ENCODE measurements at regions not wholly inside any gene's neighbourhood (a gene's known extent, or its start where the extent isn't known, plus 50 kb on each side); places are given as distances from the start of the nearest gene placed in this dataset.

DNA sequence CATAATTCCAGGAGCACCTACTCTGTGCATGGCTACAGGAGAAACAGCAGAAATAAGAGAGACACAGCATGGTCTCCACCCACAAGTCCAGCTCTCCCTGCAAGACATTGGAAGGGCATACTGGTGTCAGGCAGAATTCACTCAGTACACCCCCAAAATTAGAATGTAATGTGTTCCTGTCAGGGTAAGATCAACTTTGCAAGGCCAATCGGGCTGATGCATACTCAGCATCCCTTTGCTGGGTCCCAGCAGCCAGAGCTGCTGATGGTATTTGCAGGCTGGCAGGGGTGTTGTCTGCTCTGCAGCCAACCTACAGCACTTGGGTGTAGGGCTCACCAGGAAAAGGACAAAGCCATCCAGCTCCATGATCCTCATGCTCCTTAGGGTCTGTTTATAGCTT is 295.4 kb upstream of the STS start:
- no peaks in the 10 kb centered on the region for H3K4me1 ChIP-seq (ENCODE audit: control insufficient read depth in 1 of 2, extremely low read depth in 1 of 2, insufficient read depth in 2 of 2, low read length in 2 of 2)
- no peak overlapping the region for H3K27ac ChIP-seq (ENCODE audit: low read length)
- ChIA-PET POLR2A (no interaction called here), CTCF (no interaction called here)
- Mint-ChIP-seq H3K9me3 (peaks cover 0 to 5% (median 0%) of the 10 kb centered on the region in 3 donors), H3K27me3 (no peaks in the 10 kb centered on the region), H3K4me3 (no peak overlapping the region), H3K36me3 (no peaks in the 10 kb centered on the region), H3K27ac (no peak overlapping the region), H3K4me1 (no peaks in the 10 kb centered on the region)
- DNase-seq = no peak
- H3K36me3 ChIP-seq (ENCODE audit: control insufficient read depth in 2 of 2, extremely low read depth in 1 of 2, insufficient read depth in 1 of 2, low read length in 1 of 2) = no peaks in the 10 kb centered on the region
- H3K27me3 ChIP-seq (replicated peaks in 1 of 2; ENCODE audit: control insufficient read depth in 2 of 2, extremely low read depth in 1 of 2, insufficient read depth in 2 of 2, low read length in 1 of 2) = no peaks in the 10 kb centered on the region
- H3K9me3 ChIP-seq = no peaks in the 10 kb centered on the region
- WGBS (ENCODE audit: insufficient coverage) = no CpG with 5 or more reads among the region's 1 CpG
- ATAC-seq (replicated peaks in 1 of 4) = no peak
- no peak overlapping the region for H3K4me3 ChIP-seq (ENCODE audit: control insufficient read depth in 1 of 2, extremely low read depth in 1 of 2, low read length in 1 of 2)

DNA sequence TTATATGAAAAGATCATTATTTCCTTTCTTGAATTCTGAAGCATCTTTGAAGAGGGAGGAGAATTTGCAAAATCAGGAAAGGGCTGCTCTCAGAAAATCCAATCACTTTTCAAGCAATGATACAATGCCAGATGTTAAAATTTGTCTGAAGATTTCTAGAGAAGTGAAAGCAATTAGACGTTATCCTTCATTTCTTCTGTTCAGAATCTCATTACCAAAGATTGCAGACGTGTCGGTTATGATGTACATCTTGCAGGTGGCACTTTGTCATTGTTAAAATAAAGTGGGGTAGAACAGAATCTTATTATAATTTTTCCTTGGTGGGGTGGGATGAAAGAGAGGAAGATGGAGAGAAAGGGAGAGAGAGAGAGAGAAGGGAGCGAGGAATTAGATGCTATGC is 296.4 kb upstream of the STS start:
- ATAC-seq (replicated peaks in 1 of 4) (no peak), DNase-seq (no peak)
- WGBS (ENCODE audit: insufficient coverage) = no CpG with 5 or more reads among the region's 4 CpGs
- H3K27ac ChIP-seq (ENCODE audit: low read length) = no peak overlapping the region
- Mint-ChIP-seq H3K36me3 (no peaks in the 10 kb centered on the region), H3K4me1 (no peaks in the 10 kb centered on the region), H3K27me3 (no peaks in the 10 kb centered on the region), H3K4me3 (no peak overlapping the region), H3K9me3 (peaks cover 0 to 5% (median 0%) of the 10 kb centered on the region in 3 donors), H3K27ac (no peak overlapping the region)
- ChIA-PET CTCF (no interaction called here), POLR2A (no interaction called here)
- no peak overlapping the region for H3K4me3 ChIP-seq (ENCODE audit: control insufficient read depth in 1 of 2, extremely low read depth in 1 of 2, low read length in 1 of 2)
- no peaks in the 10 kb centered on the region for H3K9me3 ChIP-seq
- no peaks in the 10 kb centered on the region for H3K4me1 ChIP-seq (ENCODE audit: control insufficient read depth in 1 of 2, extremely low read depth in 1 of 2, insufficient read depth in 2 of 2, low read length in 2 of 2)
- H3K36me3 ChIP-seq (ENCODE audit: control insufficient read depth in 2 of 2, extremely low read depth in 1 of 2, insufficient read depth in 1 of 2, low read length in 1 of 2) = no peaks in the 10 kb centered on the region
- H3K27me3 ChIP-seq (replicated peaks in 1 of 2; ENCODE audit: control insufficient read depth in 2 of 2, extremely low read depth in 1 of 2, insufficient read depth in 2 of 2, low read length in 1 of 2) = no peaks in the 10 kb centered on the region

DNA sequence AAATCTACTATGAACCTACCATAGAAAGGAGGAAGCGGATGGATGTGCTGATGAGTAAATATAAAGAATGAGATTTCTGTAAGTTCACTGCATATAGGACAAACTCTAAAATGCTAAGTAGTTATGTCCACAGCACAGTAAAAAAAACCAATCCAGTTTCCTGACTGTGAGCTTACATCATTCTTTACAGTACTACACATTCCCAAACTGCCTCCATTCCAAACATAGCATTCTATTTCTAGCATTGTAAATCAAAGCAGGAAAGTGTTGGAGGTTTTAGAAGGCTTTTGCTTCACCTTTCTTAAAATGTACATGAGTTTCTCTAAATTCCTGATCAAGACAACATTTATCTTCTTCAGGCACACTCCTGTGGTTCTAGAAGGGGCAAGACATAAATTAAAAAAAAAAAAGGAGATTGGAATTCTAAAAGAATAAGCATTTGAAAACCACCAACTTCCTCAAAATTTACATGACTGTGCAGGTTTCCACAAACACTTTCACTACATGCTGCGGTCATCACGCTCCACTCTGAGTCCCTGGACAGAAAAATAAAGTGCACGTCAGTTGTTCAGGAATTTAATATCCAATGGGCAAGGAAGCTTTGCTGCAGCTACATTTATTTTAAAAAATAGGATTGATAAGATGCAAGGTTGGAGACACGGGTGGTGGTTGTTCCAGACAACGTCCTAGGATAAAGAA is 297.6 kb upstream of the STS start:
- ChIA-PET CTCF (no interaction called here), POLR2A (no interaction called here)
- Histone ChIP-seq H3K36me3 (ENCODE audit: control insufficient read depth in 2 of 2, extremely low read depth in 1 of 2, insufficient read depth in 1 of 2, low read length in 1 of 2) (no peaks in the 10 kb centered on the region), H3K27me3 (replicated peaks in 1 of 2; ENCODE audit: control insufficient read depth in 2 of 2, extremely low read depth in 1 of 2, insufficient read depth in 2 of 2, low read length in 1 of 2) (no peaks in the 10 kb centered on the region), H3K4me1 (ENCODE audit: control insufficient read depth in 1 of 2, extremely low read depth in 1 of 2, insufficient read depth in 2 of 2, low read length in 2 of 2) (no peaks in the 10 kb centered on the region), H3K4me3 (ENCODE audit: control insufficient read depth in 1 of 2, extremely low read depth in 1 of 2, low read length in 1 of 2) (no peak overlapping the region), H3K9me3 (no peaks in the 10 kb centered on the region), H3K27ac (ENCODE audit: low read length) (no peak overlapping the region)
- H3K4me1 Mint-ChIP-seq = no peaks in the 10 kb centered on the region
- no peak overlapping the region for H3K4me3 Mint-ChIP-seq
- no CpG with 5 or more reads among the region's 6 CpGs for WGBS (ENCODE audit: insufficient coverage)
- no peak overlapping the region for H3K27ac Mint-ChIP-seq
- ATAC-seq (replicated peaks in 1 of 4) (no peak), DNase-seq (no peak)
- H3K9me3 Mint-ChIP-seq = peaks cover 0 to 5% (median 0%) of the 10 kb centered on the region in 3 donors
- H3K27me3 Mint-ChIP-seq = no peaks in the 10 kb centered on the region
- H3K36me3 Mint-ChIP-seq = no peaks in the 10 kb centered on the region

DNA sequence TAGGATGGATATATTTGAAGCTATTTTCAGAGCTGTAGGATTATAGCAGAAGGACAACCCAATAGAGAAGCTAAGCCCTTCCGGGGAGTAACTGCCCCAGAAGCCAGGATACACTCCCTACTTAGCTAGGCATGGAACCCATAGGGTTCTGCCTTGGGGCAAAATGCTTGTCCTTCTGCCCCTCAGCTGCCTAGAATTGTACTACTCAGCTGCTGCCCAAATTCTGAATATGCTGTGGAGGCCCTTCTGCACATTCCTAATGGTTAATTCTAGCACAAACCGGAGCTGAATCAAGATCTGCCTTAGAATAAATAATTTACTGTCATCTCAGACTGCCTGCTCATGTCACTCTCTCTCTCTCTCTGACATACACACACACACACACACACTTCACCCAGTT is 297.7 kb upstream of the VCX3A start:
- Histone ChIP-seq H3K27ac (ENCODE audit: low read length) (no peak overlapping the region), H3K36me3 (ENCODE audit: control insufficient read depth in 2 of 2, extremely low read depth in 1 of 2, insufficient read depth in 1 of 2, low read length in 1 of 2) (no peaks in the 10 kb centered on the region), H3K9me3 (no peaks in the 10 kb centered on the region), H3K27me3 (replicated peaks in 1 of 2; ENCODE audit: control insufficient read depth in 2 of 2, extremely low read depth in 1 of 2, insufficient read depth in 2 of 2, low read length in 1 of 2) (no peaks in the 10 kb centered on the region), H3K4me3 (ENCODE audit: control insufficient read depth in 1 of 2, extremely low read depth in 1 of 2, low read length in 1 of 2) (no peak overlapping the region), H3K4me1 (ENCODE audit: control insufficient read depth in 1 of 2, extremely low read depth in 1 of 2, insufficient read depth in 2 of 2, low read length in 2 of 2) (no peaks in the 10 kb centered on the region)
- POLR2A ChIA-PET = no interaction called here
- Mint-ChIP-seq H3K4me3 (no peak overlapping the region), H3K9me3 (peaks cover 0 to 4% (median 0%) of the 10 kb centered on the region in 3 donors), H3K36me3 (no peaks in the 10 kb centered on the region), H3K27ac (no peak overlapping the region), H3K27me3 (no peaks in the 10 kb centered on the region), H3K4me1 (no peaks in the 10 kb centered on the region)
- ATAC-seq (replicated peaks in 1 of 4) (no peak), DNase-seq (no peak)
- CTCF ChIA-PET = interaction anchor here in 1 of 2 donors (0.6 kb wide), 1 partner anchor 19 kb away, joined by 3 read pairs; no protein-coding TSS in a partner anchor
- WGBS (ENCODE audit: insufficient coverage) = 100% methylated on average over 1 of the region's 2 CpGs

DNA sequence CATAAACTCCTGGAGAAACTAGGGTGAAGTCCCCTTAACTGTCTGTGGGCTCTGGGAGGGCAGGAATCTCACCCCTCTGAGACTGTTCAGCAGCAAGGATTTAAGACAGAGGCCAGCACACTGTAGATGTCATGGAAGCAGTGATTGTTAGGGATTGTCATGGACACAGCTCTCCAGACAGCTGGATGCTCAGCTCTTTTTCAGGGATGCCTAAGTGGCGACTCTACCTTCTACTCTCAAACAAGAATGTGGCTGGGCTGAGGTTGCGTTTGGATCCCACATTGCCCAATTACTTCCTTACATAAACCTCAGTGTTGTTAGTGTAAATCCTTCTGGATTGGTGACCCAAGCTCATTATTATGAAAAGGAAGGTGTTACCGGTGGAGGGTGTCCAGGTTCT is 291.9 kb upstream of the VCX3A start:
- Mint-ChIP-seq H3K36me3 (no peaks in the 10 kb centered on the region), H3K9me3 (peaks cover 0 to 4% (median 0%) of the 10 kb centered on the region in 3 donors), H3K4me3 (no peak overlapping the region), H3K4me1 (no peaks in the 10 kb centered on the region), H3K27me3 (no peaks in the 10 kb centered on the region), H3K27ac (no peak overlapping the region)
- H3K36me3 ChIP-seq (ENCODE audit: control insufficient read depth in 2 of 2, extremely low read depth in 1 of 2, insufficient read depth in 1 of 2, low read length in 1 of 2) = no peaks in the 10 kb centered on the region
- WGBS (ENCODE audit: insufficient coverage) = no CpG with 5 or more reads among the region's 3 CpGs
- no peak for ATAC-seq (replicated peaks in 1 of 4)
- CTCF ChIA-PET = no interaction called here
- no peaks in the 10 kb centered on the region for H3K9me3 ChIP-seq
- no peaks in the 10 kb centered on the region for H3K27me3 ChIP-seq (replicated peaks in 1 of 2; ENCODE audit: control insufficient read depth in 2 of 2, extremely low read depth in 1 of 2, insufficient read depth in 2 of 2, low read length in 1 of 2)
- POLR2A ChIA-PET = no interaction called here
- no peak overlapping the region for H3K4me3 ChIP-seq (ENCODE audit: control insufficient read depth in 1 of 2, extremely low read depth in 1 of 2, low read length in 1 of 2)
- no peaks in the 10 kb centered on the region for H3K4me1 ChIP-seq (ENCODE audit: control insufficient read depth in 1 of 2, extremely low read depth in 1 of 2, insufficient read depth in 2 of 2, low read length in 2 of 2)
- no peak overlapping the region for H3K27ac ChIP-seq (ENCODE audit: low read length)
- DNase-seq = no peak

DNA sequence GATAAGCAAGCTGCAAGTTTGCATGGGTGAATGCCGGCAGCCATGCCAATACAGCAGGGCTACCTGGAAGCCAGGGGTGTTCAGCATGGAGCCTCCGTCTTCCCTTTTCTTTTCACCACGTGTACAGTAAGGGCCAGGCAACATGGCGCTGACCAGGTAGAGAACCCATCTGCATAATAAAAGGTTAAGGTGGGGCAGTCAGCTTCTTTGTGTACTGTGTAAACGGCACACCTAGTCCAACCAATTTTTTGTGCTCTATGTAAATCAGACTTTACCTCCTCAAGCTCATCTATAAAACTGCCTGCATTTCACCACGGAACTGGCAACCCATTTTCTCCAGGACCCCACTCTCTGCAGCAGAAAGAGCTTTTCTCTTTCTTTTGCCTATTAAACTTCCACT is 286.8 kb upstream of the VCX3A start:
- Histone ChIP-seq H3K36me3 (ENCODE audit: control insufficient read depth in 2 of 2, extremely low read depth in 1 of 2, insufficient read depth in 1 of 2, low read length in 1 of 2) (no peaks in the 10 kb centered on the region), H3K27me3 (replicated peaks in 1 of 2; ENCODE audit: control insufficient read depth in 2 of 2, extremely low read depth in 1 of 2, insufficient read depth in 2 of 2, low read length in 1 of 2) (no peaks in the 10 kb centered on the region), H3K4me1 (ENCODE audit: control insufficient read depth in 1 of 2, extremely low read depth in 1 of 2, insufficient read depth in 2 of 2, low read length in 2 of 2) (no peaks in the 10 kb centered on the region), H3K9me3 (no peaks in the 10 kb centered on the region), H3K27ac (ENCODE audit: low read length) (no peak overlapping the region), H3K4me3 (ENCODE audit: control insufficient read depth in 1 of 2, extremely low read depth in 1 of 2, low read length in 1 of 2) (no peak overlapping the region)
- no peaks in the 10 kb centered on the region for H3K4me1 Mint-ChIP-seq
- ChIA-PET POLR2A (no interaction called here), CTCF (no interaction called here)
- H3K27me3 Mint-ChIP-seq = no peaks in the 10 kb centered on the region
- WGBS (ENCODE audit: insufficient coverage) = 100% methylated on average over 1 of the region's 6 CpGs
- H3K9me3 Mint-ChIP-seq = no peaks in the 10 kb centered on the region
- no peak overlapping the region for H3K27ac Mint-ChIP-seq
- no peaks in the 10 kb centered on the region for H3K36me3 Mint-ChIP-seq
- no peak for DNase-seq
- ATAC-seq (replicated peaks in 1 of 4) = no peak
- H3K4me3 Mint-ChIP-seq = no peak overlapping the region
